Ishikawa (cell line): ENCODE measurements at regions not wholly inside any gene's neighbourhood (a gene's known extent, or its start where the extent isn't known, plus 50 kb on each side); places are given as distances from the start of the nearest gene placed in this dataset.

ENCODE experiments used
- CEBPB ChIP-seq: IDR thresholded peaks from 2 replicates; pipeline ENCODE4 v1.6.1; 2012
- REST ChIP-seq: IDR thresholded peaks from 2 replicates; pipeline ENCODE4 v1.6.1; 2012; ENCODE audit warnings: low read depth, mild to moderate bottlenecking
- USF1 ChIP-seq: IDR thresholded peaks from 2 replicates; pipeline ENCODE4 v1.6.1; 2012

DNA sequence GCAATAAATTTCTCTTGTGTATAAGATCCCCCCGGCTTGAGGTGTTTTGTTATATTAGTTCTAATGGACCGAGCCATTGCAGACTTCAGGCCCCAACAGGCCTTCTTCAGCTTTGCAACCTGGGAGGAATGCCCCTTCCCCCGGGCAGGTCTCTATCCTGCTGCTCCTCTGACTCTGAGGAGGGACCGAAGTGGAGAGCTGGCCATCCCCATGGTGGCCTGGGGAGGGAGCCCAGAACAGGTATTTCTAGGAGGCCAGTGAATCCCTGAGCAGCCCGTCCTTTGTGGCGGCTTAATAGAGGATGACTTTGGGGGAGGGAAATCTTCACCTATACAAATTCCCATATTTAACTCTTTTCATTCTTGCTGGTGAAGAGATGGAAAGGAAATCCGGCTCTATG, 715.8 kb upstream of the SOX11 start:
- TF ChIP-seq CEBPB = no peak
- TF ChIP-seq REST = no peak
- no peak for TF ChIP-seq USF1
